Adrenal gland (tissue), 9 donors: ENCODE measurements at regions not wholly inside any gene's neighbourhood (a gene's known extent, or its start where the extent isn't known, plus 50 kb on each side); places are given as distances from the start of the nearest gene placed in this dataset.

Experiments
- DNase-seq, 7 donors: peaks; one replicate each; pipeline ENCODE4 v3.0.0-alpha.2; 2019 to 2020
- H3K27ac ChIP-seq, 5 donors: fragments of 200-600 bp; sonication (generic) in 4 of 5; 1 replicate in 3 of 5; 2 replicates in 2 of 5; pipeline versions ENCODE4 v1.5.1 to v1.8.0; 2016 to 2020; ENCODE audit warnings: mild to moderate bottlenecking in 1 of 5
- H3K27me3 ChIP-seq: fragments of 200-600 bp; 2 replicates; pipeline ENCODE4 v1.8.0; 2021
- H3K36me3 ChIP-seq, 2 donors: fragments of 200-600 bp; replicated peaks in 1 of 2; 1 replicate in 1 of 2; 2 replicates in 1 of 2; pipeline versions ENCODE4 v1.5.1 to v1.8.0; 2018 to 2022
- H3K4me1 ChIP-seq, 2 donors: fragments of 200-600 bp; replicated peaks in 1 of 2; 1 replicate in 1 of 2; 2 replicates in 1 of 2; pipeline versions ENCODE4 v1.5.1 to v1.8.0; 2018 to 2021
- H3K4me3 ChIP-seq, 4 donors: fragments of 200-600 bp; sonication (generic) in 3 of 4; one replicate each; pipeline ENCODE4 v1.5.1; 2016 to 2018
- H3K9me3 ChIP-seq, 3 donors: fragments of 200-600 bp; sonication (generic) in 1 of 3; replicated peaks in 1 of 3; 1 replicate in 2 of 3; 2 replicates in 1 of 3; pipeline versions ENCODE4 v1.5.1 to v1.8.0; 2016 to 2021
- CTCF ChIP-seq, 6 experiments: fragments of 450-650 bp in 4 of 6; fragments of 200-600 bp in 2 of 6; sonication (generic) in 1 of 6; IDR thresholded peaks; 1 replicate in 5 of 6; 2 replicates in 1 of 6; pipeline versions ENCODE4 v1.5.1 to v1.8.0; 2016 to 2021; ENCODE audit warnings: antibody characterized with exemption in 6 of 6, mild to moderate bottlenecking in 2 of 6, moderate library complexity in 1 of 6
- POLR2A ChIP-seq, 2 donors: fragments of 450-650 bp; IDR thresholded peaks; one replicate each; pipeline ENCODE4 v1.6.1; 2017; ENCODE audit warnings: antibody characterized with exemption in 2 of 2, mild to moderate bottlenecking in 2 of 2, moderate library complexity in 1 of 2
- whole genome bisulfite sequencing, 4 donors: extraction: QIAGEN DNeasy Blood & Tissue Kit in 2 of 4; methylation state at CpG; one replicate each; pipeline versions ENCODE4 v1.1.5 to v1.1.7; 2013 to 2017; 5-methylcytosine and 5-hydroxymethylcytosine counted together
- intact Hi-C, 2 donors: fragments of 100-400 bp; cut with DNase I; formaldehyde crosslinking; loops; one replicate each; pipeline versions ENCODE4 v1.14.1 to v1.15.0; 2022 to 2023
- donor health status: healthy with polysubstance abuse.
- donor health status: Bipolar disorder and iron deficiency.
- donor health status: DM: yes; HTN: yes; CAD: no.
- donor health status: DM: no; HTN: no; CAD: no.
- donor health status: DM: no; HTN: no; CAD: no.

- H3K9me3 ChIP-seq = no peaks in the 10 kb centered on the region
- no peak overlapping the region for H3K4me3 ChIP-seq
- no peak overlapping the region for H3K27ac ChIP-seq
- TF ChIP-seq POLR2A (IDR thresholded peaks at IDR 0.05) = no peak
- TF ChIP-seq CTCF (IDR thresholded peaks at IDR 0.05) = no peak
- H3K4me1 ChIP-seq = no peaks in the 10 kb centered on the region
- H3K27me3 ChIP-seq = no peaks in the 10 kb centered on the region
- intact Hi-C loops = no loop called here
- H3K36me3 ChIP-seq = no peaks in the 10 kb centered on the region
- WGBS, 4 donors = 81 to 92% (median 90%) methylated on average over 6 of the region's 6 CpGs
- DNase-seq = no peak
Measured at GRCh38 chr6:91267246-91267645, 680.4 kb upstream of the MAP3K7 start.

- intact Hi-C loops = no loop called here
- TF ChIP-seq POLR2A (IDR thresholded peaks at IDR 0.05) (no peak), CTCF (IDR thresholded peaks at IDR 0.05) (no peak)
- Histone ChIP-seq H3K27me3 (no peaks in the 10 kb centered on the region), H3K9me3 (no peaks in the 10 kb centered on the region), H3K4me3 (no peak overlapping the region), H3K27ac (no peak overlapping the region), H3K36me3 (no peaks in the 10 kb centered on the region), H3K4me1 (no peaks in the 10 kb centered on the region)
- no peak for DNase-seq
Measured at GRCh38 chr6:91266156-91266555, 679.3 kb upstream of the MAP3K7 start.

GRCh38 chr6:91243436-91243835 is 656.6 kb upstream of the MAP3K7 start:
- Histone ChIP-seq H3K9me3 (no peaks in the 10 kb centered on the region), H3K27me3 (no peaks in the 10 kb centered on the region), H3K27ac (no peak overlapping the region), H3K36me3 (no peaks in the 10 kb centered on the region), H3K4me3 (no peak overlapping the region), H3K4me1 (peaks cover 0 to 1% of the 10 kb centered on the region in 2 donors)
- intact Hi-C loops = no loop called here
- WGBS, 4 donors = 77 to 90% (median 81%) methylated on average over 2 of the region's 2 CpGs
- TF ChIP-seq POLR2A (IDR thresholded peaks at IDR 0.05) = no peak
- no peak for TF ChIP-seq CTCF (IDR thresholded peaks at IDR 0.05)
- no peak for DNase-seq

- WGBS, 4 donors = 86 to 93% (median 88%) methylated on average over 1 to 3 of the region's 3 CpGs
- H3K27ac ChIP-seq = no peak overlapping the region
- TF ChIP-seq CTCF (IDR thresholded peaks at IDR 0.05) (no peak), POLR2A (IDR thresholded peaks at IDR 0.05) (no peak)
- peaks cover 0 to 6% of the 10 kb centered on the region in 2 donors for H3K4me1 ChIP-seq
- intact Hi-C loops = no loop called here
- no peaks in the 10 kb centered on the region for H3K36me3 ChIP-seq
- no peaks in the 10 kb centered on the region for H3K9me3 ChIP-seq
- H3K4me3 ChIP-seq = no peak overlapping the region
- no peak for DNase-seq
- H3K27me3 ChIP-seq = no peaks in the 10 kb centered on the region
Measured at GRCh38 chr6:91242614-91242949, 655.7 kb upstream of the MAP3K7 start.
